HG03064 (cell line): ENCODE measurements at regions not wholly inside any gene's neighbourhood (a gene's known extent, or its start where the extent isn't known, plus 50 kb on each side); places are given as distances from the start of the nearest gene placed in this dataset.

Source experiments
- ATAC-seq: cut with Tn5 transposase; IDR thresholded peaks from one replicate; pipeline ENCODE4 v1.9.1; 2021; ENCODE audit warnings: low read depth; ENCODE audit not compliant: unreplicated experiment

GRCh38 chr4:123731035-123731434, 334.4 kb downstream of the SPRY1 start:
- ATAC-seq: no peak

GRCh38 chr4:123737156-123737555, 340.6 kb downstream of the SPRY1 start:
- no peak for ATAC-seq

GRCh38 chr4:123739806-123740205, 343.2 kb downstream of the SPRY1 start:
- ATAC-seq: no peak

GRCh38 chr4:123740236-123740635, 343.6 kb downstream of the SPRY1 start:
- ATAC-seq: no peak

- ATAC-seq: no peak
These were observed 345.3 kb downstream of the SPRY1 start for GRCh38 chr4:123741906-123742305.

DNA sequence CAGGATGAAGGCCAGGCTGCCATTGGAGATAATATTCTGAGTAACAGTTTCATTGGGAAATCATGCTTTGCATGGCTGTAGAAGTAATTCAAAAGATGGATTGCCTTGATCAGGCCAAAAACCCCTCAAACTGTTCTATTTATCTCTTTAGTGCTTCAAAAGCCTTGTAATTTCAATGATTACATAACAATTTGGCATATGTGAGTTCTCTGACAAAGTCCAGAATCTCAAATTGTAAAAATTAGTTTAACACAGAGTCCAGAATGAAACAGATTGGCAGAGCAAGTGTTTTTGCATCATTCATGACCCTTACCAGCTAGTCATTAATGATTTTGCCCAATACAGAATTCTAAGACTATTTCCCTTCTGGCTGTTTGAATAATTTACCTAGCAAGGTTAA, 347.3 kb downstream of the SPRY1 start:
- ATAC-seq: no peak

DNA sequence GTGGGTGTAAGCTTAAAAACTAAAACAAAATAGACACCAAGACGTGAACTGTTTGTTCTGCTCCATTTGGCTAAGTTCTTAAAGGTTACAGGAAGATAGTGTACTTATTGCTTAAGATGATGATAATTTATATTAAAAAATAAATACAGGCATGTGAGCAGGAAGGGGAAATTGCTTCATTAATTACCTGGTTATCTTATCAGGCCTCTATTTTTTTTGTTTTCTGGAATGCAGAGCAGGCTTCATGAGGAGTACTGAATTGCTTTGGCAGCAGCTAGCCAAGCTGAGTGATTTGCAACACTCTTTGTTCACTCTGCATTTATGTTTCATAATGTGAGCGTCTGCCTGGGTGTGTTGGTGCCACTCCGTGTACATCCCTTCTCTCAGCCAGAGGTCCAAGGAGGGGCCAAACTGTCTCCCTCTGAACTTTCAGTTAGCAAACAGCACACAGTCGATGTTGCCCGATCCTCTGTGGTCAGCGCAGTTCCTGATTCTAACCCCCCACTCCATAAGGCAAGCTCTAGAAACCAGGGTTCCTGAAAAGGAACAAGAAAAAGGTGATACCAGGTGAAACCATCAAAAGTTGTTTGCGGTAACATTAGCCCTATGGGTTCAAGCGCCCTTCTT, 348.2 kb downstream of the SPRY1 start:
- no peak for ATAC-seq

- no peak for ATAC-seq
These were observed 350.4 kb downstream of the SPRY1 start for GRCh38 chr4:123747016-123747415.

DNA sequence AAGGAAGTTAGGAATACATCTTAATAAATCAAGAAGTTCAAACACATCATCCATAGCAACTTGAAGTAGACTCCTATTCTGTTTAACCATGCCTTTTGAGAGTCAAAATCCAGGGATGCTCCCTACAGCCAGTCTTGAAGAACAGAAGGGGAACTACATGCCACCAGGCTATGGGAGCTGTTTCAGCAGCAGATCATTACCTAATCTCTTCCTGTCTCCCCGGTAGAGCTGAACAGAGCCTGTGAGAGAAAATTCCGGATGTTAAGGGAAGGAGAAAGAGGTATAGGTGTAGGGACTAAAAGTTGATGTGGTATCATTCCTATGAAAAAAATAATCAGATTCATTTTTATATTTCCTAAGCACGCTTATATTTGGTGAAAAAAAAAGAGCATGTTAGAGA, 352.2 kb downstream of the SPRY1 start:
- no peak for ATAC-seq

DNA sequence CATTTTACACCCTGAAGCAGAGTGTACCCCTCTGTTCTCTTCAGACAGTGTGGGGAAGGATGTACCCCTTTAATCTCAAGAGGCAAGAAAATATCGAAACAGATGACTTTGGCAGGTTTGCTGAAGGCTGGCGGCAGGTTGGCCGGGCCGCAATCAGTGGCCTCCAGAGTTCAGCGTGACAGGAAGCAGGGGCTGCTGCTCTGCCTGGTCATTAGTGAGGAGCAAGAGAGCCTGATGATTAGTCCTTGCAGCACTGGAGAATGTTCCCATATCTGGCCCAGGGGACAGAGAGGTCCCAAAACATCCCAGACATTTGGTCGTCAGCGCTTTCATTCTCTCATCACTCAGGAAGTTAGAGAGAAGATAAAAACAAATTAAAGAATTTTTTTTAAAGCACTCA, 352.8 kb downstream of the SPRY1 start:
- ATAC-seq: no peak

GRCh38 chr4:123750044-123750443, 353.4 kb downstream of the SPRY1 start:
- ATAC-seq: no peak

GRCh38 chr4:123755655-123756054, 359.1 kb downstream of the SPRY1 start:
- no peak for ATAC-seq

DNA sequence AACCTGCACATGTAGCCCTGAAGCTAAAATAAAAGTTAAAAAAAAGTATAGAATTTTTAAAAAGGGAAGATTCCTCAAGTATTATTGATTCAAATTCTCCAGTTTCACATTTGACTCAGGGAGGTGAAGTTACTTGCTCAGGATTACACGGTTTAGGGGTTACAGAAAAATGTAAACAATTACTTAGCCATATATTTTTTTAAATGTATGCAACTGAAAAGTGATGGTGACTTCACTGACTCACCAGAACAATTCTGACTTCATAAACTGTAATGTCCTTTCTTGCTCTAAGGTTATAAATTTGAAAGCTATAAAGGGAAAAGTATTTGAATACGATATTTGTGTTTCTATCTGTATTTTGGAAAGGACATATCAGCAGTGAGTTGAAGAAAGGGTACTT, 371.2 kb downstream of the SPRY1 start:
- no peak for ATAC-seq

- no peak for ATAC-seq
These were observed 374.3 kb downstream of the SPRY1 start for GRCh38 chr4:123770884-123771283.

DNA sequence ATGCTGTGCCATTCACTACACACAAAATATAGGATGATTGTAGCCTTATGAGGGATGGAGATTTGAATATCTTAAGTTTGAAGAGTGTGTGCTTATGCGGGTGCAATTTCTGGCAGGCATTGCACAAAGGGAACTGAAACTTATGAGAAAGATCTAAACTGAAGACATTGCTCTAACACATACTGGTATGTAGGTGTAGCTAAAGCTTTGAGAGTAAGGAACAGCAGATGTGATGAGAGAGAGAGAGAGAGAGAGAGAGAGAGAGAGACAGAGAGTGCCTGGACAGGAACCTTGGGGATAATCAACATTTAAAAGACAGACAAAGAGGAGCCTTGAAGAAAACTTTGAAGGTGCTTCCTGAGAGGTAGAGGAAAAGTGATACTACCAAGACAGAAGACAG, 379.7 kb downstream of the SPRY1 start:
- peak; percentile 99 for ATAC-seq

DNA sequence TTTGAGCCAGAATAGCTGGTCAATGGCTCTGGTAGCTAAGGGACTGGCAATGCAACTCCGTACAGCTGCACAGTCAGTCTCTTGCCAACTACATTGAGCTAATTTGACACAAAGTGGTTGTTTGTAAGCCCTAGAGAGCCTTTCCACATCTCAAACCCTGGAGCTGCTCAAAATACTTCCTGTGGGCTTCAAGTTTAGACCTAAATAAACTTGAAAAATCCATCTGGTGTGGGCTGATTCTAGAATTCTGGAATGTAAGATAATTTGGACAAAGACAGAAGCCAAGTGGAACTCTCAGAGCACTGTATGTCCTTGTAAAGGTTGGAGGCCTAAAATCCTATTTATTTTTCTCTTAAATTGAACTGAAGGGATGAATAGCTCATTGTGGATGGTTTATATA, 380.8 kb downstream of the SPRY1 start:
- ATAC-seq: no peak

GRCh38 chr4:123783151-123783790, 386.7 kb downstream of the SPRY1 start:
- ATAC-seq: no peak

GRCh38 chr4:123783921-123784320, 387.3 kb downstream of the SPRY1 start:
- no peak for ATAC-seq

- ATAC-seq: no peak
These were observed 388.0 kb downstream of the SPRY1 start for GRCh38 chr4:123784626-123785025.

- no peak for ATAC-seq
These were observed 388.9 kb downstream of the SPRY1 start for GRCh38 chr4:123785538-123785937.

- ATAC-seq: no peak
These were observed 389.7 kb downstream of the SPRY1 start for GRCh38 chr4:123786163-123786915.

GRCh38 chr4:123786920-123787319, 390.3 kb downstream of the SPRY1 start:
- ATAC-seq: no peak
